Heart right ventricle (tissue), 16 donors: ENCODE measurements at regions not wholly inside any gene's neighbourhood (a gene's known extent, or its start where the extent isn't known, plus 50 kb on each side); places are given as distances from the start of the nearest gene placed in this dataset.
A peak's percentile ranks its signal among the peaks of the same experiment; 100 is the strongest.

Experiments
- ATAC-seq, 8 donors: fragments of 200-7000 bp; cut with Tn5 transposase; one replicate each; pipeline ENCODE4 v1.9.1; 2020; ENCODE audit warnings: mild to moderate bottlenecking in 8 of 8, moderate library complexity in 8 of 8, moderate number of reproducible peaks in 1 of 8
- DNase-seq, 2 donors: peaks; one replicate each; pipeline ENCODE4 v3.0.0-alpha.2; 2020
- H3K27ac ChIP-seq, 10 donors: fragments of 200-600 bp; sonication (generic) in 2 of 10; one replicate each; pipeline versions ENCODE4 v1.5.0 to v1.8.0; 2020 to 2022; ENCODE audit warnings: mild to moderate bottlenecking in 3 of 10
- H3K27me3 ChIP-seq, 7 donors: fragments of 200-600 bp; one replicate each; pipeline ENCODE4 v1.8.0; 2021 to 2022; ENCODE audit warnings: mild to moderate bottlenecking in 2 of 7
- H3K36me3 ChIP-seq, 9 donors: fragments of 200-600 bp; sonication (generic) in 1 of 9; one replicate each; pipeline versions ENCODE4 v1.5.0 to v1.8.0; 2020 to 2022; ENCODE audit warnings: mild to moderate bottlenecking in 2 of 9
- H3K4me1 ChIP-seq, 9 donors: fragments of 200-600 bp; sonication (generic) in 1 of 9; one replicate each; pipeline versions ENCODE4 v1.5.0 to v1.8.0; 2020 to 2022; ENCODE audit warnings: mild to moderate bottlenecking in 4 of 9
- H3K4me3 ChIP-seq, 10 donors: fragments of 200-600 bp; sonication (generic) in 2 of 10; one replicate each; pipeline versions ENCODE4 v1.5.0 to v1.8.0; 2020 to 2022; ENCODE audit warnings: mild to moderate bottlenecking in 7 of 10, moderate library complexity in 2 of 10
- H3K9me3 ChIP-seq, 11 donors: fragments of 200-600 bp in 10 of 11; sonication (generic) in 2 of 11; one replicate each; pipeline versions ENCODE4 v1.5.0 to v1.8.0; 2013 to 2022; ENCODE audit warnings: mild to moderate bottlenecking in 2 of 11, control low read depth in 1 of 11, moderate library complexity in 1 of 11
- CTCF ChIP-seq, 9 donors: fragments of 200-600 bp; sonication (generic) in 2 of 9; IDR thresholded peaks; one replicate each; pipeline versions ENCODE4 v1.5.0 to v1.8.0; 2021 to 2022; ENCODE audit warnings: antibody characterized with exemption in 9 of 9, mild to moderate bottlenecking in 5 of 9, moderate library complexity in 1 of 9
- WGBS, 2 donors: extraction: QIAGEN DNeasy Blood & Tissue Kit; methylation state at CpG; one replicate each; pipeline ENCODE4 v1.1.7; 2013; ENCODE audit warnings: inconsistent platforms in 1 of 2; 5-methylcytosine and 5-hydroxymethylcytosine counted together
- intact Hi-C, 10 donors: fragments of 100-400 bp; cut with DNase I; formaldehyde crosslinking; loops; one replicate each; pipeline versions ENCODE4 v1.11.1 to v1.14.2; 2022
- donor health status: Arrhythmogenic right ventricular cardiomyopathy.
- donor health status: ischemic (EF 13 %, LVEDD 7.1; RV severe dilation, severe dysfunction).
- donor health status: healthy with polysubstance abuse.
- donor health status: DM: no; HTN: yes; CAD: no.
- donor health status: DM: no; HTN: no; CAD: no.
- donor health status: ischemic (EF 25% LVEDD 6.9; RV normal size, moderate dysfunction).
- donor health status: ischemic (EF 25% LVEDD 5.7; RV mildly dilated, moderate dysfunction).
- donor health status: healthy.
- donor health status: DM: yes; HTN: yes; CAD: no.
- donor health status: Ischemic cardiomyopathy.
- donor health status: ischemic (EF 35%, LVEDD 5.7; RV mildly dilated, moderate dysfunction).
- donor health status: nonischemic (EF 11% LVEDD 7.7; RV severe dilation, severe dysfunction).
- donor health status: DM: yes; HTN: yes; CAD: no.
- donor health status: PGD.
- donor health status: ischemic (EF 29% LVEDD 5.4; RV normal size, mild dysfunction).
- donor health status: nonischemic (EF 23%, LVEDD 6.1; RV moderate dilation, normal function).

GRCh38 chr2:18309188-18309587, 251.3 kb downstream of the RDH14 start:
- ATAC-seq: no peak
- Histone ChIP-seq H3K27ac (no peak overlapping the region), H3K36me3 (no peaks in the 10 kb centered on the region), H3K9me3 (peaks cover 0 to 11% (median 0%) of the 10 kb centered on the region in 11 donors), H3K27me3 (no peaks in the 10 kb centered on the region), H3K4me1 (no peaks in the 10 kb centered on the region), H3K4me3 (no peak overlapping the region)
- intact Hi-C loops: no loop called here
- no peak for DNase-seq
- TF ChIP-seq CTCF (IDR thresholded peaks at IDR 0.05): no peak

GRCh38 chr2:18304849-18305248, 255.6 kb downstream of the RDH14 start:
- no peak for ATAC-seq
- no peak for TF ChIP-seq CTCF (IDR thresholded peaks at IDR 0.05)
- WGBS, 2 donors: 85 to 88% methylated on average over 3 of the region's 3 CpGs
- Histone ChIP-seq H3K4me3 (no peak overlapping the region), H3K27ac (no peak overlapping the region), H3K4me1 (peaks cover 0 to 6% (median 0%) of the 10 kb centered on the region in 9 donors), H3K36me3 (no peaks in the 10 kb centered on the region), H3K27me3 (no peaks in the 10 kb centered on the region), H3K9me3 (peaks cover 0 to 5% (median 0%) of the 10 kb centered on the region in 11 donors)
- no peak for DNase-seq
- intact Hi-C loops: no loop called here

GRCh38 chr2:18301421-18302139, 258.9 kb downstream of the RDH14 start:
- Histone ChIP-seq H3K4me1 (peaks cover 0 to 6% (median 0%) of the 10 kb centered on the region in 9 donors), H3K27ac (no peak overlapping the region), H3K36me3 (no peaks in the 10 kb centered on the region), H3K27me3 (no peaks in the 10 kb centered on the region), H3K4me3 (no peak overlapping the region), H3K9me3 (no peaks in the 10 kb centered on the region)
- intact Hi-C loops: no loop called here
- DNase-seq: no peak
- WGBS, 2 donors: 91% methylated on average over 2 of the region's 2 CpGs
- TF ChIP-seq CTCF (IDR thresholded peaks at IDR 0.05): no peak
- ATAC-seq: no peak

GRCh38 chr2:18299423-18300212, 260.8 kb downstream of the RDH14 start:
- ATAC-seq (peak in 5 of 8 donors; percentile 47 to 89 (median 77)), DNase-seq (no peak)
- H3K27me3 ChIP-seq: no peaks in the 10 kb centered on the region
- H3K36me3 ChIP-seq: no peaks in the 10 kb centered on the region
- WGBS, 2 donors: 51 to 59% methylated on average over 9 of the region's 9 CpGs
- H3K27ac ChIP-seq: peak overlapping the region in 3 of 10 donors; percentile 41 to 49 (median 48)
- TF ChIP-seq CTCF (IDR thresholded peaks at IDR 0.05): no peak
- intact Hi-C loops: no loop called here
- H3K4me3 ChIP-seq: no peak overlapping the region
- no peaks in the 10 kb centered on the region for H3K9me3 ChIP-seq
- peaks cover 0 to 6% (median 0%) of the 10 kb centered on the region in 9 donors for H3K4me1 ChIP-seq
